Brain pericyte (primary cell): ENCODE measurements at regions not wholly inside any gene's neighbourhood (a gene's known extent, or its start where the extent isn't known, plus 50 kb on each side); places are given as distances from the start of the nearest gene placed in this dataset.
"Not testable (repeated sequence)": the region's sequence is repeated elsewhere in the genome, so short reads cannot be mapped to it uniquely, and the experiment has no call there.

Experiments
- DNase-seq: peaks from one replicate; pipeline ENCODE4 v3.0.0-alpha.2; 2012; ENCODE audit warnings: low read depth, low spot score

GRCh38 chr1:212155219-212155618 lies 119.7 kb downstream of the DTL start:
- no peak for DNase-seq

- no peak for DNase-seq
Measured at GRCh38 chr1:212157252-212157651, 121.7 kb downstream of the DTL start.

GRCh38 chr1:212158912-212159796 lies 123.6 kb downstream of the DTL start:
- no peak for DNase-seq

- no peak for DNase-seq
Measured at GRCh38 chr1:212161231-212161781, 123.9 kb upstream of the PPP2R5A start.

GRCh38 chr1:212162635-212163034 lies 122.6 kb upstream of the PPP2R5A start:
- DNase-seq = no peak

- DNase-seq = no peak
Measured at GRCh38 chr1:212164095-212164872, 120.9 kb upstream of the PPP2R5A start.

GRCh38 chr1:212166244-212166643 lies 119.0 kb upstream of the PPP2R5A start:
- DNase-seq = no peak

GRCh38 chr1:212166644-212167043 lies 118.6 kb upstream of the PPP2R5A start:
- no peak for DNase-seq

- peak; percentile 70 for DNase-seq
Measured at GRCh38 chr1:212167098-212167497, 118.1 kb upstream of the PPP2R5A start.

- no peak for DNase-seq
Measured at GRCh38 chr1:212173567-212173966, 111.6 kb upstream of the PPP2R5A start.

- DNase-seq = not testable (repeated sequence)
Measured at GRCh38 chr1:212174295-212174694, 110.9 kb upstream of the PPP2R5A start.

GRCh38 chr1:212177542-212177941 lies 107.7 kb upstream of the PPP2R5A start:
- DNase-seq = no peak

- no peak for DNase-seq
Measured at GRCh38 chr1:212178851-212179250, 106.4 kb upstream of the PPP2R5A start.

GRCh38 chr1:212179394-212180076 lies 105.7 kb upstream of the PPP2R5A start:
- peak; percentile 47 for DNase-seq

- DNase-seq = no peak
Measured at GRCh38 chr1:212181015-212181882, 104.0 kb upstream of the PPP2R5A start.

GRCh38 chr1:212182171-212182570 lies 103.0 kb upstream of the PPP2R5A start:
- no peak for DNase-seq

GRCh38 chr1:212182579-212182978 lies 102.6 kb upstream of the PPP2R5A start:
- no peak for DNase-seq

- no peak for DNase-seq
Measured at GRCh38 chr1:212186427-212187207, 98.6 kb upstream of the PPP2R5A start.

- no peak for DNase-seq
Measured at GRCh38 chr1:212188599-212189351, 96.4 kb upstream of the PPP2R5A start.
